Prostate gland (tissue), 2 donors: ENCODE measurements at regions not wholly inside any gene's neighbourhood (a gene's known extent, or its start where the extent isn't known, plus 50 kb on each side); places are given as distances from the start of the nearest gene placed in this dataset.
"Not testable (repeated sequence)": the region's sequence is repeated elsewhere in the genome, so short reads cannot be mapped to it uniquely, and the experiment has no call there.

Experiments used
- DNase-seq: peaks from one replicate; pipeline ENCODE4 v3.0.0-alpha.2; 2019; ENCODE audit warnings: low spot score
- H3K27ac ChIP-seq, 2 donors: fragments of 200-600 bp; sonication (generic); 2 replicates each; pipeline ENCODE4 v1.5.1; 2017 to 2019
- H3K27me3 ChIP-seq: fragments of 200-600 bp; sonication (generic); replicated peaks from 2 replicates; pipeline ENCODE4 v1.5.1; 2019; ENCODE audit not compliant: insufficient read depth
- H3K36me3 ChIP-seq, 2 donors: fragments of 200-600 bp; sonication (generic); 1 replicate in 1 of 2; 2 replicates in 1 of 2; pipeline versions ENCODE4 v1.5.1 to v1.8.1; 2017 to 2019
- H3K4me1 ChIP-seq: fragments of 200-600 bp; sonication (generic); replicated peaks from 2 replicates; pipeline ENCODE4 v1.5.1; 2019
- H3K4me3 ChIP-seq, 2 donors: fragments of 200-600 bp; sonication (generic); 2 replicates each; pipeline ENCODE4 v1.5.1; 2017 to 2019
- H3K9me3 ChIP-seq: fragments of 200-600 bp; sonication (generic); 2 replicates; pipeline ENCODE4 v1.5.1; 2017
- CTCF ChIP-seq, 4 experiments: fragments of 200-600 bp in 2 of 4; fragments of 450-650 bp in 2 of 4; sonication (generic) in 2 of 4; IDR thresholded peaks; 1 replicate in 3 of 4; 2 replicates in 1 of 4; pipeline ENCODE4 v1.5.1; 2016 to 2019; ENCODE audit warnings: antibody characterized with exemption in 4 of 4, mild to moderate bottlenecking in 2 of 4, moderate library complexity in 2 of 4
- POLR2A ChIP-seq: fragments of 450-650 bp; IDR thresholded peaks from one replicate; pipeline ENCODE4 v1.6.1; 2016; ENCODE audit warnings: antibody characterized with exemption, mild to moderate bottlenecking
- POLR2AphosphoS5 ChIP-seq: sonication (generic); formaldehyde crosslinking; IDR thresholded peaks from one replicate; pipeline ENCODE4 v1.6.1; 2017; ENCODE audit warnings: antibody characterized with exemption
- WGBS: methylation state at CpG from one replicate; pipeline ENCODE4 v1.1.5; 2018; 5-methylcytosine and 5-hydroxymethylcytosine counted together
- intact Hi-C: fragments of 100-400 bp; cut with DNase I; formaldehyde crosslinking; loops from one replicate; pipeline ENCODE4 v1.14.2; 2022

GRCh38 chr1:68831281-68831680, 334.4 kb upstream of the DEPDC1 start:
- no peak for TF ChIP-seq CTCF (IDR thresholded peaks at IDR 0.05)
- intact Hi-C loops = no loop called here
- WGBS = 0% methylated on average over 1 of the region's 1 CpG
- H3K27me3 ChIP-seq = no peaks in the 10 kb centered on the region
- H3K27ac ChIP-seq = no peak overlapping the region
- H3K9me3 ChIP-seq = no peaks in the 10 kb centered on the region
- no peaks in the 10 kb centered on the region for H3K36me3 ChIP-seq
- no peaks in the 10 kb centered on the region for H3K4me1 ChIP-seq
- H3K4me3 ChIP-seq = no peak overlapping the region
- no peak for DNase-seq

GRCh38 chr1:68848017-68848416, 351.1 kb upstream of the DEPDC1 start:
- Histone ChIP-seq H3K27me3 (no peaks in the 10 kb centered on the region), H3K9me3 (no peaks in the 10 kb centered on the region), H3K4me1 (no peaks in the 10 kb centered on the region), H3K36me3 (no peaks in the 10 kb centered on the region), H3K27ac (no peak overlapping the region), H3K4me3 (no peak overlapping the region)
- no peak for DNase-seq
- 86% methylated on average over 3 of the region's 3 CpGs for WGBS
- intact Hi-C loops = no loop called here
- TF ChIP-seq CTCF (IDR thresholded peaks at IDR 0.05) = no peak
- no peak for TF ChIP-seq POLR2A
- TF ChIP-seq POLR2AphosphoS5 = no peak

- 95% methylated on average over 2 of the region's 2 CpGs for WGBS
- no peak for TF ChIP-seq POLR2A
- no peak for TF ChIP-seq CTCF (IDR thresholded peaks at IDR 0.05)
- TF ChIP-seq POLR2AphosphoS5 = no peak
- intact Hi-C loops = no loop called here
- DNase-seq = no peak
- no peaks in the 10 kb centered on the region for H3K36me3 ChIP-seq
- H3K27me3 ChIP-seq = no peaks in the 10 kb centered on the region
- H3K4me1 ChIP-seq = no peaks in the 10 kb centered on the region
- no peak overlapping the region for H3K4me3 ChIP-seq
- no peaks in the 10 kb centered on the region for H3K9me3 ChIP-seq
- H3K27ac ChIP-seq = no peak overlapping the region
Measured at GRCh38 chr1:68868606-68869005, 371.7 kb upstream of the DEPDC1 start.

- Histone ChIP-seq H3K36me3 (no peaks in the 10 kb centered on the region), H3K9me3 (no peaks in the 10 kb centered on the region), H3K27me3 (no peaks in the 10 kb centered on the region), H3K4me3 (no peak overlapping the region), H3K27ac (no peak overlapping the region), H3K4me1 (no peaks in the 10 kb centered on the region)
- TF ChIP-seq POLR2A (no peak), CTCF (IDR thresholded peaks at IDR 0.05) (no peak), POLR2AphosphoS5 (no peak)
- intact Hi-C loops = no loop called here
- WGBS = 69% methylated on average over 2 of the region's 2 CpGs
- DNase-seq = no peak
Measured at GRCh38 chr1:68873144-68873543, 376.3 kb upstream of the DEPDC1 start.

GRCh38 chr1:68881330-68882194, 384.7 kb upstream of the DEPDC1 start:
- H3K4me1 ChIP-seq, H3K4me3 ChIP-seq, H3K27me3 ChIP-seq, H3K36me3 ChIP-seq, H3K9me3 ChIP-seq, intact Hi-C loops, DNase-seq, H3K27ac ChIP-seq: not testable (repeated sequence)
- 81% methylated on average over 29 of the region's 29 CpGs for WGBS
